Left lung (tissue), 4 donors: ENCODE measurements at regions not wholly inside any gene's neighbourhood (a gene's known extent, or its start where the extent isn't known, plus 50 kb on each side); places are given as distances from the start of the nearest gene placed in this dataset.
A peak's percentile ranks its signal among the peaks of the same experiment; 100 is the strongest.

Experiments
- ATAC-seq: fragments of 200-7000 bp; cut with Tn5 transposase; one replicate; pipeline ENCODE4 v1.9.1; 2020; ENCODE audit warnings: moderate library complexity
- DNase-seq, 4 donors: peaks; one replicate each; pipeline ENCODE4 v3.0.0-alpha.2; 2013 to 2020
- H3K27ac ChIP-seq, 2 donors: fragments of 200-600 bp; sonication (generic) in 1 of 2; one replicate each; pipeline versions ENCODE4 v1.5.0 to v1.8.0; 2020 to 2021
- H3K27me3 ChIP-seq, 2 donors: fragments of 200-600 bp; sonication (generic) in 1 of 2; one replicate each; pipeline versions ENCODE4 v1.5.0 to v1.8.0; 2020 to 2021
- H3K36me3 ChIP-seq, 2 donors: fragments of 200-600 bp; sonication (generic) in 1 of 2; one replicate each; pipeline versions ENCODE4 v1.5.0 to v1.8.0; 2020 to 2021
- H3K4me1 ChIP-seq, 2 donors: fragments of 200-600 bp; one replicate each; pipeline ENCODE4 v1.8.0; 2021
- H3K4me3 ChIP-seq, 2 donors: fragments of 200-600 bp; sonication (generic) in 1 of 2; one replicate each; pipeline versions ENCODE4 v1.5.0 to v1.8.0; 2020 to 2021; ENCODE audit warnings: mild to moderate bottlenecking in 1 of 2
- H3K9me3 ChIP-seq, 2 donors: fragments of 200-600 bp; sonication (generic) in 1 of 2; one replicate each; pipeline versions ENCODE4 v1.5.0 to v1.8.0; 2020 to 2021
- CTCF ChIP-seq, 2 donors: fragments of 200-600 bp; sonication (generic) in 1 of 2; IDR thresholded peaks; one replicate each; pipeline versions ENCODE4 v1.5.0 to v1.8.0; 2021; ENCODE audit warnings: antibody characterized with exemption in 2 of 2
- intact Hi-C, 2 donors: fragments of 100-400 bp; cut with DNase I; formaldehyde crosslinking; loops; one replicate each; pipeline versions ENCODE4 v1.11.2 to v1.14.2; 2022
- donor health status: DM: no; HTN: yes; CAD: no.
- donor health status: DM: no; HTN: no; CAD: no.

- peaks cover 0 to 66% of the 10 kb centered on the region in 2 donors for H3K27me3 ChIP-seq
- no peak overlapping the region for H3K27ac ChIP-seq
- H3K4me3 ChIP-seq, result no peak overlapping the region
- H3K9me3 ChIP-seq, result no peaks in the 10 kb centered on the region
- ATAC-seq (no peak), DNase-seq (peak in 1 of 4 donors; percentile 17)
- no peak for TF ChIP-seq CTCF (IDR thresholded peaks at IDR 0.05)
- no peaks in the 10 kb centered on the region for H3K4me1 ChIP-seq
- no peaks in the 10 kb centered on the region for H3K36me3 ChIP-seq
- intact Hi-C loops, result no loop called here
These were observed 61.5 kb upstream of the NECTIN1 start for GRCh38 chr11:119790476-119790875.

GRCh38 chr11:119789766-119790407 lies 60.9 kb upstream of the NECTIN1 start:
- no peaks in the 10 kb centered on the region for H3K4me1 ChIP-seq
- no peaks in the 10 kb centered on the region for H3K9me3 ChIP-seq
- no peak overlapping the region for H3K27ac ChIP-seq
- H3K36me3 ChIP-seq, result no peaks in the 10 kb centered on the region
- ATAC-seq (no peak), DNase-seq (peak in 1 of 4 donors; percentile 22)
- no peak for TF ChIP-seq CTCF (IDR thresholded peaks at IDR 0.05)
- intact Hi-C loops, result no loop called here
- no peak overlapping the region for H3K4me3 ChIP-seq
- peaks cover 0 to 63% of the 10 kb centered on the region in 2 donors for H3K27me3 ChIP-seq

GRCh38 chr11:119788911-119789560 lies 60.0 kb upstream of the NECTIN1 start:
- H3K27me3 ChIP-seq, result peaks cover 0 to 54% of the 10 kb centered on the region in 2 donors
- H3K9me3 ChIP-seq, result peaks cover 0 to 1% of the 10 kb centered on the region in 2 donors
- ATAC-seq (no peak), DNase-seq (no peak)
- H3K27ac ChIP-seq, result no peak overlapping the region
- no peaks in the 10 kb centered on the region for H3K4me1 ChIP-seq
- intact Hi-C loops, result no loop called here
- no peaks in the 10 kb centered on the region for H3K36me3 ChIP-seq
- no peak for TF ChIP-seq CTCF (IDR thresholded peaks at IDR 0.05)
- no peak overlapping the region for H3K4me3 ChIP-seq

GRCh38 chr11:119788096-119788883 lies 59.3 kb upstream of the NECTIN1 start:
- no peak overlapping the region for H3K27ac ChIP-seq
- H3K36me3 ChIP-seq, result no peaks in the 10 kb centered on the region
- H3K27me3 ChIP-seq, result peaks cover 0 to 52% of the 10 kb centered on the region in 2 donors
- no peak overlapping the region for H3K4me3 ChIP-seq
- peaks cover 0 to 6% of the 10 kb centered on the region in 2 donors for H3K9me3 ChIP-seq
- ATAC-seq (no peak), DNase-seq (no peak)
- no peak for TF ChIP-seq CTCF (IDR thresholded peaks at IDR 0.05)
- H3K4me1 ChIP-seq, result no peaks in the 10 kb centered on the region
- intact Hi-C loops, result no loop called here

GRCh38 chr11:119787074-119787461 lies 58.1 kb upstream of the NECTIN1 start:
- Histone ChIP-seq H3K27me3 (peaks cover 0 to 57% of the 10 kb centered on the region in 2 donors), H3K36me3 (no peaks in the 10 kb centered on the region), H3K4me3 (no peak overlapping the region), H3K9me3 (peaks cover 0 to 6% of the 10 kb centered on the region in 2 donors), H3K4me1 (no peaks in the 10 kb centered on the region), H3K27ac (no peak overlapping the region)
- no peak for DNase-seq
- ATAC-seq, result no peak
- TF ChIP-seq CTCF (IDR thresholded peaks at IDR 0.05), result no peak
- intact Hi-C loops, result no loop called here
